Breast epithelium (tissue), 4 donors: ENCODE measurements at regions not wholly inside any gene's neighbourhood (a gene's known extent, or its start where the extent isn't known, plus 50 kb on each side); places are given as distances from the start of the nearest gene placed in this dataset.

Experiments
- DNase-seq, 2 donors: peaks; one replicate each; pipeline ENCODE4 v3.0.0-alpha.2; 2019; ENCODE audit warnings: low spot score in 2 of 2
- H3K27ac ChIP-seq, 2 donors: fragments of 200-600 bp; sonication (generic) in 1 of 2; one replicate each; pipeline ENCODE4 v1.5.1; 2016 to 2019; ENCODE audit warnings: mild to moderate bottlenecking in 1 of 2
- H3K27me3 ChIP-seq, 2 donors: fragments of 200-600 bp; sonication (generic) in 1 of 2; one replicate each; pipeline versions ENCODE4 v1.5.1 to v1.6.0; 2017 to 2019; ENCODE audit warnings: control low read depth in 1 of 2, mild to moderate bottlenecking in 1 of 2
- H3K36me3 ChIP-seq: fragments of 200-600 bp; one replicate; pipeline ENCODE4 v1.5.1; 2019
- H3K4me1 ChIP-seq, 2 donors: fragments of 200-600 bp; sonication (generic); one replicate each; pipeline ENCODE4 v1.5.1; 2016 to 2019; ENCODE audit warnings: control low read depth in 1 of 2
- H3K4me3 ChIP-seq, 3 donors: fragments of 200-600 bp; sonication (generic); 1 replicate in 2 of 3; 2 replicates in 1 of 3; pipeline ENCODE4 v1.5.1; 2016 to 2019; ENCODE audit warnings: mild to moderate bottlenecking in 3 of 3, moderate library complexity in 2 of 3
- H3K9me3 ChIP-seq, 2 donors: fragments of 200-600 bp; sonication (generic) in 1 of 2; one replicate each; pipeline ENCODE4 v1.5.1; 2016 to 2019; ENCODE audit warnings: control low read depth in 1 of 2
- POLR2A ChIP-seq: fragments of 450-650 bp; IDR thresholded peaks from one replicate; pipeline ENCODE4 v1.6.1; 2016; ENCODE audit warnings: antibody characterized with exemption, mild to moderate bottlenecking, moderate library complexity
- POLR2AphosphoS5 ChIP-seq, 3 donors: sonication (generic); formaldehyde crosslinking; IDR thresholded peaks; one replicate each; pipeline ENCODE4 v1.6.1; 2017; ENCODE audit warnings: antibody characterized with exemption in 3 of 3
- intact Hi-C: fragments of 100-400 bp; cut with DNase I; formaldehyde crosslinking; loops from one replicate; pipeline ENCODE4 v1.15.1; 2023; ENCODE audit warnings: low total_unique reads
- TF ChIP-seq, protein P1 (sequence below), 3 donors: fragments of 450-650 bp; IDR thresholded peaks; one replicate each; pipeline ENCODE4 v1.5.1; 2016 to 2017; ENCODE audit warnings: antibody characterized with exemption in 3 of 3, mild to moderate bottlenecking in 3 of 3, moderate library complexity in 3 of 3

GRCh38 chr22:48929276-48929790 lies 898.3 kb downstream of the BRD1 start:
- TF ChIP-seq POLR2AphosphoS5 (IDR thresholded peaks at IDR 0.05) (no peak), POLR2A (no peak)
- TF ChIP-seq, protein P1, sequence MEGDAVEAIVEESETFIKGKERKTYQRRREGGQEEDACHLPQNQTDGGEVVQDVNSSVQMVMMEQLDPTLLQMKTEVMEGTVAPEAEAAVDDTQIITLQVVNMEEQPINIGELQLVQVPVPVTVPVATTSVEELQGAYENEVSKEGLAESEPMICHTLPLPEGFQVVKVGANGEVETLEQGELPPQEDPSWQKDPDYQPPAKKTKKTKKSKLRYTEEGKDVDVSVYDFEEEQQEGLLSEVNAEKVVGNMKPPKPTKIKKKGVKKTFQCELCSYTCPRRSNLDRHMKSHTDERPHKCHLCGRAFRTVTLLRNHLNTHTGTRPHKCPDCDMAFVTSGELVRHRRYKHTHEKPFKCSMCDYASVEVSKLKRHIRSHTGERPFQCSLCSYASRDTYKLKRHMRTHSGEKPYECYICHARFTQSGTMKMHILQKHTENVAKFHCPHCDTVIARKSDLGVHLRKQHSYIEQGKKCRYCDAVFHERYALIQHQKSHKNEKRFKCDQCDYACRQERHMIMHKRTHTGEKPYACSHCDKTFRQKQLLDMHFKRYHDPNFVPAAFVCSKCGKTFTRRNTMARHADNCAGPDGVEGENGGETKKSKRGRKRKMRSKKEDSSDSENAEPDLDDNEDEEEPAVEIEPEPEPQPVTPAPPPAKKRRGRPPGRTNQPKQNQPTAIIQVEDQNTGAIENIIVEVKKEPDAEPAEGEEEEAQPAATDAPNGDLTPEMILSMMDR (IDR thresholded peaks at IDR 0.05), result no peak
- Histone ChIP-seq H3K9me3 (peaks cover 0 to 13% of the 10 kb centered on the region in 2 donors), H3K4me3 (no peak overlapping the region), H3K4me1 (no peaks in the 10 kb centered on the region), H3K36me3 (no peaks in the 10 kb centered on the region), H3K27ac (no peak overlapping the region), H3K27me3 (peaks cover 0 to 9% of the 10 kb centered on the region in 2 donors)
- intact Hi-C loops, result no loop called here
- no peak for DNase-seq

DNA sequence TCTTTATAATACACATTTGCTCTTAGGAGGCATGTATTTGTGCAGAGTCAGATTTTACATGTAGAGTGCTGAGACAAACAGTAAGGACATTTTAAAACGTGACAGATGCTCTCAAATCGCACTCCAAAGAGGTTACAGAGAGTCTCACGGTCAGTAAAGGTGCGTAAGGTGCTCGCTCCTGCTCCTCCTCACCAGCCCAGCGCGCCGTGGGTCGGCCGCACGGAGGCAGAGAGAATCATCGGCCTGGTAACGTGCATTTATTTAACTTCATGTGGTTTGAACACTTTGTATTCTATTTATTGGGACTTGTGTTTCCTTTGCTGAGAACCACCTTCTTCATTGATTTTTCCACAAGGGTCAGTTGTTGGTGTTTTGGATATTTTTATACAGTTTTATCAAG lies 900.1 kb downstream of the BRD1 start:
- H3K27ac ChIP-seq, result no peak overlapping the region
- no peaks in the 10 kb centered on the region for H3K4me1 ChIP-seq
- no peak overlapping the region for H3K4me3 ChIP-seq
- H3K36me3 ChIP-seq, result no peaks in the 10 kb centered on the region
- no peaks in the 10 kb centered on the region for H3K9me3 ChIP-seq
- TF ChIP-seq POLR2AphosphoS5 (IDR thresholded peaks at IDR 0.05), result no peak
- TF ChIP-seq, protein P1 (IDR thresholded peaks at IDR 0.05), result no peak
- no peak for TF ChIP-seq POLR2A
- peaks cover 0 to 14% of the 10 kb centered on the region in 2 donors for H3K27me3 ChIP-seq
- intact Hi-C loops, result no loop called here
- no peak for DNase-seq

DNA sequence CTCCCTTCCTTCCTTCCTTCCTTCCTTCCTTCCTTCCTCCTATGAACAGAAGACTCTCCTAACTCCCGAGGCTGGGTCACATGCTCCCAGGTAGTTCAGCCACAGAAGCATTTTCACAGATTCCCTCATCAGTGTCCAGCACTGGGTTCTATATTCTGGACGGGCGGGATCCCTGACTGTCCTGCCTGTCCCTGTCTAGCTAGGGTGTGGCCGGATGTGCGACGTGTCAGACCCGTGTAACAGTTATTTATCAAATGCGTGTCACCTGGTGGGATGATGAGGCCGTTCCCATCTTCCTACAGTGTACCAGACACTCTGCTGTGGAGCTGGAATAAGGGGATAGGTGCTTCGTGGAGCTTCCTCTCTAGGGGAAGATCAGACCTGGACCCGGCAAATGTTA lies 901.0 kb downstream of the BRD1 start:
- DNase-seq, result no peak
- Histone ChIP-seq H3K36me3 (no peaks in the 10 kb centered on the region), H3K27ac (no peak overlapping the region), H3K4me1 (no peaks in the 10 kb centered on the region), H3K27me3 (peaks cover 0 to 23% of the 10 kb centered on the region in 2 donors), H3K4me3 (no peak overlapping the region), H3K9me3 (no peaks in the 10 kb centered on the region)
- TF ChIP-seq, protein P1 (IDR thresholded peaks at IDR 0.05), result no peak
- no peak for TF ChIP-seq POLR2AphosphoS5 (IDR thresholded peaks at IDR 0.05)
- TF ChIP-seq POLR2A, result no peak
- intact Hi-C loops, result no loop called here

DNA sequence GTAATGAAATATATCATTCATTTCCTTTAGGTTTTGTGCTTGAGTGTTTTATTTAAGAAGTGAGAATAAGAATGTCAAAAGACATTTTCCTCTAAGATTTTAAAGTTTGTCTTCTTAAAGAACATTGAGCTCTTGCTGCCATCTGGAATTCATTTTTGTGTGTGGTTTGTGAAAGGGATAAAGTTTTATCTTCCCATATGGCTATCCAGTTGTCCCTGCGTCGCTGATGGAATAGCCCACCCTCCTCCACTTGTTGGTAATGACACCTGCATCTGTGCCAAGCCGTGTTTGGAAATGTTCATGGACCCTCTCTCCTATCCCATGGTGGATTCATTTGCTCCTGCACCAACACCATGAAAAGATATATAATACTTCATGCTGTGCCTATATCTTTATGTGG lies 901.5 kb downstream of the BRD1 start:
- Histone ChIP-seq H3K36me3 (no peaks in the 10 kb centered on the region), H3K27ac (no peak overlapping the region), H3K4me1 (no peaks in the 10 kb centered on the region), H3K27me3 (peaks cover 0 to 23% of the 10 kb centered on the region in 2 donors), H3K4me3 (no peak overlapping the region), H3K9me3 (no peaks in the 10 kb centered on the region)
- no peak for DNase-seq
- no peak for TF ChIP-seq POLR2AphosphoS5 (IDR thresholded peaks at IDR 0.05)
- TF ChIP-seq POLR2A, result no peak
- TF ChIP-seq, protein P1 (IDR thresholded peaks at IDR 0.05), result no peak
- intact Hi-C loops, result no loop called here

DNA sequence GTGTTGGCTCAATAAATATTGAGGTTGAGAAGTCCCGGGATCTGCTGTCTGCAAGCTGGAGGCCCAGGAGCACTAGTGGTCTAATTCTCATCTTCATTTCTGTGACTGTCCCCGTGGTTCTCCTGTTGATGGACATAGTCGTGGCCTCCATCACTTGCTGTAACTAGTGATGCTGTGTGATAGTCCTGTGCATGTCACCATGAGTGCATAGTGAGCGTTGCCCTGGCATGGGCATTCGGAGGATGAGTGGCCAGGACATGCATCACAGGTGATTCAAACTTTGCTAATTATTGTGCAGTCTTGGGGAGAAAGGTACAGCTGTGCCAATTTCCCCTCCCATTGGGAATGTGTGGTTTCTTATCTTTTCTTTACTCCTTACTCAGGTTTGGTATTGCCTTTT lies 902.2 kb downstream of the BRD1 start:
- Histone ChIP-seq H3K27me3 (peaks cover 0 to 23% of the 10 kb centered on the region in 2 donors), H3K36me3 (no peaks in the 10 kb centered on the region)

More for the DNA sequence above, 902.2 kb downstream of the BRD1 start:
- Histone ChIP-seq H3K9me3 (no peaks in the 10 kb centered on the region), H3K4me1 (no peaks in the 10 kb centered on the region), H3K27ac (no peak overlapping the region), H3K4me3 (no peak overlapping the region)
- no peak for DNase-seq
- intact Hi-C loops, result no loop called here
- TF ChIP-seq, protein P1 (IDR thresholded peaks at IDR 0.05), result no peak
- TF ChIP-seq POLR2A (no peak), POLR2AphosphoS5 (IDR thresholded peaks at IDR 0.05) (no peak)
